NCI-H748 treated with DMSO at 0.1 percent for 48 hours (cell line): ENCODE measurements at regions not wholly inside any gene's neighbourhood (a gene's known extent, or its start where the extent isn't known, plus 50 kb on each side); places are given as distances from the start of the nearest gene placed in this dataset.
A peak's percentile ranks its signal among the peaks of the same experiment; 100 is the strongest.
"Not testable (repeated sequence)": the region's sequence is repeated elsewhere in the genome, so short reads cannot be mapped to it uniquely, and the experiment has no call there.

Experiments used
- DNase-seq: peaks from one replicate; lab custom pipeline; 2025; lab: John Stamatoyannopoulos, UW

DNA sequence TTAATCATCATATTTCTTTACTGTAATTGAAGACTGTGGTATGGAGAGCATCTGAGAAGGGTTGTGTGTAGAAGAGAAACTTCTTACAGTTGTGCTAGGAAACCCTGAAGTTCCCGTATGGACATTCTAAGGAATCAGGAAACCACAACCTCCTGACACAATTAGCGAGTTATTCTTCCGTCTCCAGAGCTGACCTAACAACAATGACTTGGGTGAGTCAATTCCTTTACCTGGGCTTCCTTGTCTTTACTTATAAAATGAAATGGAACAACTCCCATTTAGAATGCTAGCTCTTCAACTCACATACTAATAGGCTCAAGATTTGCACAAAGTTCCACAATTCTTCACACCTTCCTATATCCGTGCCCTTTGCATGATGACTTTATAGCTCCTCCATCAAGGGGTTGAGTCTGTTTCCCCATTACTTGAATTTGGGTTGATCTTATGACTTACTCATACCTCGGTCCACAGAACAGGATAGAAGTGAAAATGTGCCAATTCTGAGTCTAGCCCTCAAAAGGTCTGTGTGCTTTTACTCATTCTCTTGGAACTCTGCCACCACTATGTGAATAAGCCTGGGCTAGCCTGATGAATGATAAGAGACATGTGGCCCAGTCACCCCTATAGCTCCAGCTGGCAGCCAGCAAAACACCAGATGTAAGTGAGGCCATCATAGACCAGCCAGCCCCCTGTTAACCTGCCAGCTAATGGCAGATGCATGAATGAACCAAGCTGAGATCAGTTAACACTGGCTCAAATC, 459.4 kb downstream of the ETNK1 start:
- peak; percentile 27 for DNase-seq

DNA sequence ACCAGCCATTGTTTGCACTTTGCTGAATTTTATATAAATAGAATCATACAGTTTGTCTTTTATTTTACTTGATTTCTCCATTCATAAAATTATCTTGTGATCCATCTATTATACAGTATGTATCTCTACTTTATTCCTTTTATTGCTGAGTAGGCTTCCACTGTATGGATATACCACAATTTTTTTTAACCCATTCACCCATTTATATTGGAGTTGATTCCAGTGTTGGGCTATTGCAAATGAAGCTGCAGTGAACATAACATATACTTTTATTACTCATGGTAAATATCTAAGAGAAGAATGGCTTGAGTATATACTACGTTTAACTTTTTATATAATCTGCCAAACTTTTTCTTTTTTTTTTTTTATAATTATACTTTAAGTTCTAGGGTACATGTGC, 463.6 kb downstream of the ETNK1 start:
- no peak for DNase-seq

DNA sequence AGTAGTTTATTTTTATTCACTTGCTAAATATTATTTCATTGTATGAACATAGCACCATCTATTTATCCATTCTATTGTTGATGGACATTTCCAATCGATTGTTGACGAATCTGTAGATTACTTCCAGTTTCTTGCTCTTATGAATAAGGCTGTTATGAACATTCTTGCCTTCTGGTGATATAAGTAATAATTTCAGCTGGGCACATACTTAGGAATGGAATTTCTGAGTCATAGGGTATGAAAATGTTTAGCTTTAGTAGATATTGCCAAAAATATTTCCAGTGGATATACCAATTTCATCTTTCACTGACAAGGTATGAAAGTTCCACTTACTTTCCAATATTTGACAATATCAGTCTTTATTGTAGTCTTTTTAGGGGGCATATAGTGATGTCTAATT, 468.5 kb downstream of the ETNK1 start:
- no peak for DNase-seq

DNA sequence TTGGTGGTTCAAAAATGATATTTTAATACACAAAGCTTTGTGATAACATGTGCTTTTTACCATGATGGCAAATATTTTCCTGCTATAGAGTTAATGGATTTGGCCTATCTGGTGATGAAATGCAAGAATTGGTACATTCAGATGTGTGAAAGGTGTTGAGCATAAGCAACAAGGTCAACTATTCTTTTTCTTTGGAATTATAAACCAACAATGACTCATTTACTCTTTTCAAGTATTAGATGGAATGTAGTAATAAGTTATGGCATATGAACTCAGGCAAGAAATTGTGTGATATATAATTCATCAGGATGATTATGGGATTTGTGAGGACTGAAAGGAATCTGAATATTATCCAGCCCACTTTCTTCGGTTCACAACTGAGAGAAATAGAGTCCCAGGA, 471.4 kb downstream of the ETNK1 start:
- DNase-seq: no peak

DNA sequence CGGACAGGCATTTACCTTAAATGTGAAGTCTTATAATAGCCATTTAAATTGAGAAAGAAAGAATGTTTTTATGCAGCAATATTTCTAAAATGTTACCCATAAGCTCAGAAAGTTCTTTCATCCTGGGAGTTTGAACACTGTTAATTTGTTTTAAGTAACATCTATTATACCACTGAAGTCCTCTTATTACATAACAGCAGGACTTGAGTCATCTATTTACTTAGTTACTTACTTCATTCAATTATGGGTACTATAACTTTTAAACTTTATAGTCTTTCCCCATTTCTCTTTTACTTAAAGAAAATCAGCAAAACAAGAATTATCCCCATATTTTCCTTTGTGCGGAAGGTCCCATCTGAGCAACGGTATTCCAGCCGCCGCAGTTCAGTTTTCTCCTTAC, 473.1 kb downstream of the ETNK1 start:
- peak; percentile 71 for DNase-seq

DNA sequence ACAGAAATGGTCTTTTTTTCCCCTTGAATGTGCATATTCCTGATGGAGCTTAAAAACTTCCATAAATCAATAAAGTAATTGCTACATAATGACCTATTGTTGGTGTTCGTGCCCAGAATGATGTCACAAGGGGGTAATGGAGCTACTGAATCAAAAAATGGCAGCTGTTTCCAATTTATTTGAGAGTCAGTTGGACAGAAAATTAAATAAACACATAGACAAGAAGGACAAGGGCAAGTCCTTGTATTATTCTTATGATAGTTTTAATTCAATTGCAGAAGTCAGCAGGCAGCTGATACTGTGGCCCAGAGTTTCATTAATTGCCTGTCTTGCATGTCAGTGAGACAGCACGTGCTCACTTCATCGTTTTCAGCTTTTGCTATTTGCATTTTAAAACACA, 473.5 kb downstream of the ETNK1 start:
- DNase-seq: peak; percentile 80

DNA sequence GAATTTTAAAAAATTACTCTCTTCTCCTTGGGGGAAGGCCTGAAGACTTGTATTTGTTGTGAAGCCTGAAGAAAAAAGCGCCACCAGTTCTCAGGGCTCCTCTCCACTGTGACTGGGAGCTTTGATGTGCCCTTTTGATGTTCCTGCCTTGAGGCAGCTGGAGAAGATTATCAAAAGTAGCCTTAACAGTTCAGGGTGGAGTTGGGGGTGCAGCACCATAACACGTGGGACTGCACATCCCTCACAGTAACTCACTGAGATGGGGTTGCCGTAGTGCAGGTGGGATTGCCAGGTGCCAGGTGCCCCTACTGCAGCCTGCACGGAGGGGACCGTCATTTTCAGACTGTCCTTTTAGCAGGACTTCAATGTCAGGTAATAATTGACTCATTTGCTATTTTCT, 474.1 kb downstream of the ETNK1 start:
- DNase-seq: no peak

DNA sequence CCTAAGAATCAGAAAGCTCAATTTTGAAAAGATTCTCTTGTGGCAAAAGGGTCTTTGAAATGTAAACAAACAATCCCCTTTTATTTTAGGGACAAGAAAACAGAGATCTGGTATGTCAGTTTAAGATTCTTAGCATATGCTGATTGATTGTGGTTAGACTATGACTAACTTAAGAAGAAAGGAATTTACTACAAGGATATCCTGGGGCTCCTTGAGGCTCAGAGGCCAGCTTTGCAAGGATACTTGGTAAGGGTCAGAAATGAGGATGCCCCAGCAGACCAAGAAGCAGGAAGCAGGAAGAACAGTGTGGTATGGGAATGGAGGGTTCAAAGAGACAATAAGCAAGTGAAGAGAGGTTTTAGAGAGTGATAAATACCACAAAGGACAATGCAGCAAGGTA, 474.6 kb downstream of the ETNK1 start:
- DNase-seq: no peak

DNA sequence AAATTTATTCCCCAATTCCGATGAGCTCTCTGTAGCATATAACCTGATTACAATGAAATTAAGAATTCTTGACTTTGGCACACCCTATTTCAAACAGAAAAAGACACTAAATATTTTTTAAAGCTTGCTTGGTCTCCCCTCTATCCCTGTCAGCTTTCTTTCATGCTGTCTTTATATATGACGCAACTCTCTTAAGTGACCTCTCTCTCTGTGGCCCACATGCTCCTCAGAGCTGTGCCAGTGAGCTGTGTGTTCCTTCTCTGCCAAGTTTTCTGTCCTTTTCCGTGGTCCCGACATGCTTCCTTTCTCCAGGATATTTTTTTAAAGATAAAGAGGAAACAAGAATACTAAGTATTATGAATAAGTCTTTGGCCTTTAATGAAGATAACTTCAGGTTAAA, 484.0 kb downstream of the ETNK1 start:
- no peak for DNase-seq

DNA sequence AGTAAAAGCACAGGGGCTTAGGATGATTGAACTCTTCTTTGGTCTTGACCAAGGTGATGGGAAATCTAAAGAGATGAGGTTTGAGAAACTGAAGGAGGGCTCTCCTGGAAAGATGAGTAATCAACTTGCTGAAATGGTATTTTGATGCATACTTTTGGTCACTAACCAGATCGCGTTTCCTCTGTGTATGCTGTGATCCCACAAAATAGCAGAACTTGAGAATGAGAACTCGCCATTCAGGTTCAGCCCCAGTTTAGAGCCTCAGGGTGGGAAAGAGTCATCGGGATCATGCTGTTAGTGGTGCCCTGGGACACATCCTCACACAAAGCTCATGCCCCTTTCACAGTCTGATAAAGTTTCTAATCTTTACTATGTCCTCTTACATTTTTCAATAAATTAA, 488.8 kb downstream of the ETNK1 start:
- DNase-seq: no peak

DNA sequence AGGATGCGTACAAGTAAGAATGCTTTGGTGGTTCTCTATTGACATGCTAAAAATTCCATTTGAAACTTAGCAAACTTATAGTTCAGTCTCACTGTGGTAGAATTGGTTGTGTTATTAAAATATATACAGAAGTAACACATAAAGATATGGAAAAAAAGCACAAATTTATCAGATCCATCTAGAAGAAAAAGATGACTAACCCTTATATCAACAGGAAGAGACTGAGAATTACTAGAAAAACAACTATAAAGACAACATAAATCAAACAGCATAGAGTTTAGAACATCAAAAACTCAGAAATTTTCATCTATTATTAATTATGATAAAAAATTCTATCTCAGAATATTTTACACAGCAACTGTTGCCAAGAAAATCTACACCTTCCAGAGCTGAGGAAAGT, 491.0 kb downstream of the ETNK1 start:
- no peak for DNase-seq

DNA sequence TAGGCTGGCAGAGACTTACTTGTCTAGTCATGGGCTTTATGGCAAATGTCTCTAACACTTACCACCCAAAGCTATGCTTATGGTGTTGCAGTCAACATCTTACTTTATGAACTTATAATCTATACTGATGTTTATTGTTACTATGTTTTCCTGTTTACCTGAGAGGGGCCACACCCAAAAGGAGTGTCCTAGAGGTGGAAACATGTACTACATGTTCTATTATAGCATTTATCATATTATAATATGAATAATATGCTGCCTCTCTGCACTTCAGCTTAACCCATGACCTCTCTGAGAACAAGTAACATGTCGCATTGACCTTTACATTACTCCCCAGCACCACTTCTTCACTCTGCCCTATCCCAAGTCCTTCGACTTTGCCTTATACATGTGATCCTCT, 501.8 kb downstream of the ETNK1 start:
- no peak for DNase-seq

DNA sequence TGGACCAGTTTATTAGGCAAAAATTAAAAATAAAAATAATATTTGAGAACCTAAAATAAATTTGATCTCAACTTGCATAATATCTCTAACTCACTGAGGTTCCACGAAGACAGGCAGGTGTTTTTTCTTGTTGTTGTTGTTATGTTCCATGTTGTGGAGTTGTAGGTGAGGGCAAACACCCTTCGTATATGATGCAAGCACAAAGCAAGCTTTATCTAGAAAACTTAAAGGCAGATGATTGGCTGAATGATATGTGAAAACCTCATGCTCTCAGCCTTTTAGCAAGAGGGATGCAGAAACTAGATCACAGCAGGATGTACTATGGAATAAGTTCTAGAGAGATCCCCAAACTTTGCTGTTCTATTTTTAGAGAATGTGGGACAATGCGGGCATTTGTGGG, 502.7 kb downstream of the ETNK1 start:
- no peak for DNase-seq

DNA sequence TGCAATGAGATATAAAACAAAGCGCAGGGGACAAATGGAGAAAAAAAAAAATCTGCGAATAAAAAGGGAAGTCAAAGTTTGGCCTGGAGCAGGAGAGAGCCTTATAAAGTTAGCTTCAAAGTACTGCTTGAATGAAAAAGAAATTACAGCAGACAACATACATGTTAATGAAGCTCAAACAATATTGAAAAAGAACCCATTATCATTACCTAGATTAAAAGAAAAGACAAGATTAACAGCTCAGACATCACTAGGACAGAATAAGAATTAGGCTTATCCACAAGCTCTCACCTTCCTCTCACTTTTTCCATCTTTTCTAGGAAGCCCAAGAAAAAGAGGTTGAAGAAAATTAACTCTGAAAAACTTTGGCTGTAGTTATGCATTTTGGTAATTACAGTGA, 503.5 kb downstream of the ETNK1 start:
- DNase-seq: no peak

DNA sequence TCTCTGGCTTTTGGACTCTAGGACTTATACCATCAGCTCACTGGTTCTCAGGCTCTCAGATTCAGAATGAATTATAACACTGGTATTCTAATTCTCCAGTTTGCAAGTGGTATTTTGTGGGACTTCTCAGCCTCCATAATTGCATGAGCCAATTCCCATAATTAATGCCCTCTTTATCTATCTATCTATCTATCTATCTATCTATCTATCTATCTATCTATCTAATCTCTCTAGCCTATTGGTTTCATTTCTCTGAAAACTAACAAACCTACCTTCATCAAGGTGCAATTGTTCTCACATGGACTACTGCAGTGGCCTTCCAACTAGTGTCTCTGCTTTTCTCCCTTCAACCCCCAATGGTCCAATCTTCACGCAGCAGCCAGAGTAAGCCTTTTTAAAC, 507.4 kb downstream of the ETNK1 start:
- DNase-seq: no peak

DNA sequence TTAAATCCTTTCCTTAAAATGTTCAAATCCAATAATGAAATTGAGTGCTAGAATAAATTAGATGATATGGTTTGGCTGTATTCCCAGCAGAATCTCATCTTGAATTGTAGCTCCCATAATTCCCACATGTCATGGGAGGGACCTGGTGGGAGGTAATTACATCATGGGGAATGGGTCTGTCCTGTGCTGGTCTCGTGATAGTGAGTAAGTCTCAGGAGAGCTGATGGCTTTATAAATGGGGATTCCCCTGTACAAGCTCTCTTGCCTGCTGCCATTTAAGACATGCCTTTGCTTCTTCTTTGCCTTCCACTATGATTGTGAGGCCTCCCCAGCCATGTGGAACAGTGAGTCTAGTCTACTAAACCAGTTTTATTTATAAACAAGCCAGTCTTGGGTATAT, 508.5 kb downstream of the ETNK1 start:
- DNase-seq: no peak

DNA sequence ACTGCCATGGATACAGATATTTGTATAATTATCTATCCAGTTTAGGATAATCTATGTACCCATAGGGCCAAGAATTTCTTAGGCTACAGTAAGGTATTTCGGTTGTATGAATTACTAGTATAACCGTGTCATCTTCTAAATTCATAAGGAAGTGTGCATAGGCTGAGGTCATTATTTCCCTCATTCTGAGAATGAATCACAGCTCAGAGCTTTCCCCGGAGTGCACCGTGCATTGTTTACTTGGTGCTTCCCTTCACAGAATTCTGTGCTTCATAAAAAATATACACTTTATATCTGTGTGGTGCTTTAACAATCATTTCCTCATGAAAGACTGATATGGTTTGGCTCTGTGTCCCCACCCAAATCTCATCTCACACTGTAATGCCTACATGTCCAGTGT, 514.1 kb downstream of the ETNK1 start:
- DNase-seq: no peak

DNA sequence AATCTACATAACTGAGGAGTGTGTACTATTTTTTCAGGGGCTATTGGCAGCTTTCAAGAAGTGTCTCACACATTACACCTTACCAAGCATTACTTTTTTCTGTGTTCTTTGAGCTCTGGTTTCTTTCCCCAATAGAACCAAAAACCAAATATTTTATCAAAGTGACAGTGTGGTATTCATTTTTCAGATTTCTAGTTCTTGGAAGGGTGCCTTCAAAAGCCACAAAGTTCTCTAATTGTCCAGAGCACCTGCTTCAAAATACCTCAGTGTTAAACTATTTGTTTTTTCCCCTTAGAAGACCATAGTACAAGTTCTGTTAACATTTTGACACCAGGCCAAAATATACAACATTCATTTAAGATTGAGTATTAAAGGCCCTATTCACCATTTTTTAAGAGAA, 515.7 kb downstream of the ETNK1 start:
- no peak for DNase-seq

DNA sequence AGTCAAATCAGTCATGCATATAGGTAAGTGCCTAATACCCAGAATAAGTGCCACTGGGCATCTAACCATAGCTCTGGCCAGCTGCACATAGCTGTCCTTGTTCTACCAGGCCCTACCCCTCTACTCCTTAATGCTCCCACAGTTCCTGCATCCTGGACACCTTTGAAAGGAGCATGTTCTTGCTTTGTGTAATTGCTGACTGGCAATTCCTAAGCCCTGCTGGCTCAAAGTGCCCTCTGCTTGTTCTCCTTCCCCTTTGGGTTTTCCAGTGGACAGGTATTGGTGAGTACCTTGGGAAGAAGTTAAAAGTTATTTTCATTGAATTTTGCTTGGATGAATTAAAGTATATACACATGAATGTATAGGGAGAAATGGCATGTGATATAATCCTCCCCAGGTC, 516.4 kb downstream of the ETNK1 start:
- DNase-seq: no peak

DNA sequence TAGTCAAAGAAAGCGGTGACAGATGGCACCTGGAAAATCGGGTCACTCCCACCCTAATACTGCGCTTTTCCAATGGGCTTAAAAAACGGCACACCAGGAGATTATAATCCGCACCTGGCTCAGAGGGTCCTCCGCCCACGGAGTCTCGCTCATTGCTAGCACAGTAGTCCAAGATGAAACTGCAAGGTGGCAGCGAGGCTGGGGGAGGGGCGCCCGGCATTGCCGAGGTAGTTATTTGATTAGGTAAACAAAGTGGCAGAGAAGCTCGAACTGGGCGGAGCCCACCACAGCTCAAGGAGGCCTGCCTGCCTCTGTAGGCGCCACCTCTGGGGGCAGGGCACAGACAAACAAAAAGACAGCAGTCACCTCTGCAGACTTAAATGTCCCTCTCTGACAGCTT, 521.1 kb downstream of the ETNK1 start:
- not testable (repeated sequence) for DNase-seq

DNA sequence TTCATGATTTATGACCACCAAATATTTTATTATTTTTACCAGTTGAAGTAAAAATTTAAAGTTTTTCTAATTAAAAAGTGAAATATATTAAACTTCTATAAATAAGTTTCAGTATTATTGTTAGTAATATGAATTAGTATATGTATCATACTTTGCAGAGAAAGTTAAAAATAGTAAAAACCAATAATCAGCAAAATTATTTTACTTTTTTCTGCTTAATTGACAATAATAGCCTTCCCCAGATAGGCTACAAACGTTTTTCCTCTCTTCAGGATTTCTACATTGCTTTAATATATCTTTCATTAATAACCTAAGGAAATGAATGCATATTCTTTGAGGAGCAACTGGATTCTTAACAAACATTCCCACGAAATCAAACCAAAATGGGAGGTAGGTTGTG, 543.5 kb downstream of the ETNK1 start:
- DNase-seq: no peak

DNA sequence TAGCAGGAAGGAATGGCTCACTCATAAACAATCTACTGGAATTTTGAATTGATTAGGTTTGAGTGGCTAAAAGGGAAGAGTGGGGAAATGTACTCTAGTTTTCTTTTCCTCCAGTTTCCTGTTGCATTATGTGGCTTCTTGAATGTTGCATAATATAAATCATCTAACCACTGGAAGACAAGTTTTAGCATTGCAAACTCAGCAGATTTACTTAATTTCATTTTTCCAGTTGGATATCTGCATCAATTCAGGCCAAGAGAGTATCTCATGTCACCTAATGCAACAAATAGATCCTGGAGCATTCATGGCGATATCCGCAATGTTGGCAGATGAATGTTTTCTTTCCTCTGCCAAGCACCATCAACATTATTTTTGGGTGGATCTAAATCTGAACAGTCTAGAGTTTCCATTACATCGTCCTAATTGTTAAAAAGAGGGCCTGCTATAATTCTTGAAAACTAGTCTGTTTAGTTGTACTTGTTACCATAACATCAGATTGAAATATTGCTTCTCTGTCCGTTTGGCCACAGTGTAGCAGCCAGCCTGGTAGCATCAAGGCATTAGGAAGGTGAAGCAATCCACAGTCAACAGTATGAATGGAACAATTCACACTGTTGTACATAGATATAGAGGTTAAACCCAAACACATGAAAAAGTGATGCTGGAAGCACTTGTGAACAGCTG, 544.2 kb downstream of the ETNK1 start:
- DNase-seq: no peak

DNA sequence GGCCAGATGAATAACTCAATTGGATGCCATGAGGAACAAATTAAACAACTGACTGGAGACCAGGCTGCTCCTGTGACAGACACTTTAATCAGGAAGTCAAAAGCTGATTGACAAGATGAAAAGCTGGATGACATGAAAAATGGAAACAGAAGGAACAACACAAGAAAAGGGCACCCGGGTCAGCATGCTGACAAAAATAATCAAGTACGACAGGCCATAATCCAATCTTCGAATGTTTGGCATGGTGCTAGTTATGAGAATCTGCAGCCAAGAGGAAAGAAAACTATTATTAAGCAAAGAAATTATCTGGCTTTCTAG, 544.7 kb downstream of the ETNK1 start:
- DNase-seq: no peak

DNA sequence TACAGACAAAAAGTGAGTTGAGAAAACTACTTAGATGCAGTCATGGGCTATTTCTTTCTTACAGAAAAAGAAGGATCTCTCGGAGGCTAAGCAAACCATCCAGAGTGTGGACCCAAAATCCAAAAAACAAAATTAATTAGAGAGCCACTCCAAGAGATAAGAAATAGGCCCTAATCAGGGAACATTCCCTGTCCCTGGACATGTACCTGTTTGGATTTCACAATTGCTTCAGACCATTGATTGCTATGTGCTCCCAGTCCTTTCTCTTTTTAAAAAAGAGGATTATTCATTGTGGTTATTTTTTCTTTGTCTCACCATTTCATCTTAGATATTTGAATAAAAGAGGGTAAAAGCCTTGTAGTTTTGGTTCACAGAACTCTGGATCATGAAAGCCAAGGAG, 549.9 kb downstream of the ETNK1 start:
- no peak for DNase-seq
